HEK293 (cell line): ENCODE measurements at regions not wholly inside any gene's neighbourhood (a gene's known extent, or its start where the extent isn't known, plus 50 kb on each side); places are given as distances from the start of the nearest gene placed in this dataset.

Experiments used
- CTCF ChIA-PET: fragments of 350-600 bp; formaldehyde crosslinking; extraction: SDS; loops from one replicate; lab custom pipeline; 2021; ENCODE audit warnings: antibody characterized with exemption; lab: Yijun Ruan, JAX
- POLR2A ChIA-PET: fragments of 300-600 bp; formaldehyde crosslinking; extraction: SDS; loops from one replicate; lab custom pipeline; 2020; ENCODE audit warnings: antibody characterized with exemption, inconsistent platforms; lab: Yijun Ruan, JAX
- H3K27ac ChIP-seq: fragments of 200-500 bp; sonication (Bioruptor generic); 2 replicates; pipeline ENCODE4 v1.5.1; 2014; ENCODE audit warnings: low read depth, low read length, control low read depth, inconsistent platforms; ENCODE audit errors: extremely low read depth
- H3K36me3 ChIP-seq, 2 experiments: fragments of 200-500 bp in 1 of 2; sonication (Bioruptor generic) in 1 of 2; 1 replicate in 1 of 2; 2 replicates in 1 of 2; pipeline ENCODE4 v1.5.1; 2014 to 2017; ENCODE audit warnings: inconsistent platforms in 2 of 2, low read length in 2 of 2; ENCODE audit not compliant: control insufficient read depth in 2 of 2, insufficient read depth in 1 of 2
- H3K4me1 ChIP-seq: fragments of 200-500 bp; sonication (Bioruptor generic); 2 replicates; pipeline ENCODE4 v1.5.1; 2014; ENCODE audit warnings: mild to moderate bottlenecking, low read length, inconsistent platforms; ENCODE audit not compliant: control insufficient read depth, insufficient read depth
- H3K4me3 ChIP-seq: 2 replicates; pipeline ENCODE4 v1.5.1; 2011; ENCODE audit warnings: low read depth, mild to moderate bottlenecking, control low read depth, low read length, moderate library complexity
- H3K9me3 ChIP-seq: fragments of 200-500 bp; sonication (Bioruptor generic); 2 replicates; pipeline ENCODE4 v1.5.1; 2014; ENCODE audit warnings: low read depth, low read length, inconsistent platforms; ENCODE audit not compliant: control insufficient read depth, insufficient read depth
- BCL11A ChIP-seq: fragments of 450-650 bp; formaldehyde crosslinking; IDR thresholded peaks from 2 replicates; pipeline ENCODE4 v1.5.1; 2016; ENCODE audit warnings: low read depth, missing biosample characterization, missing genetic modification characterization
- BCL11B ChIP-seq: fragments of 450-650 bp; formaldehyde crosslinking; IDR thresholded peaks from 2 replicates; pipeline ENCODE4 v1.5.1; 2016; ENCODE audit warnings: low read depth, missing biosample characterization, missing genetic modification characterization
- ELK4 ChIP-seq: IDR thresholded peaks from 2 replicates; pipeline ENCODE4 v1.6.1; 2011; ENCODE audit warnings: mild to moderate bottlenecking, low read depth, low read length, borderline replicate concordance
- HOXA7 ChIP-seq: sonication (generic); formaldehyde crosslinking; IDR thresholded peaks from 2 replicates; pipeline ENCODE4 v1.8.1; 2022; ENCODE audit warnings: missing genetic modification reagents, borderline replicate concordance
- HOXC10 ChIP-seq: sonication (generic); formaldehyde crosslinking; IDR thresholded peaks from 2 replicates; pipeline ENCODE4 v1.8.1; 2023; ENCODE audit warnings: mild to moderate bottlenecking, missing genetic modification reagents
- KLF10 ChIP-seq: fragments of 450-650 bp; IDR thresholded peaks from 2 replicates; pipeline ENCODE4 v1.5.1; 2018; ENCODE audit warnings: missing biosample characterization, mild to moderate bottlenecking, missing genetic modification characterization
- PRDM10 ChIP-seq: fragments of 450-650 bp; formaldehyde crosslinking; IDR thresholded peaks from 2 replicates; pipeline ENCODE4 v1.5.1; 2016; ENCODE audit warnings: missing biosample characterization, missing genetic modification characterization
- SCRT2 ChIP-seq: fragments of 450-650 bp; formaldehyde crosslinking; IDR thresholded peaks from 2 replicates; pipeline ENCODE4 v1.5.1; 2016; ENCODE audit warnings: missing biosample characterization, missing genetic modification characterization
- ZBTB26 ChIP-seq: fragments of 450-650 bp; formaldehyde crosslinking; optimal IDR thresholded peaks from 2 replicates; pipeline ENCODE3; 2016; ENCODE audit warnings: missing biosample characterization, mild to moderate bottlenecking, missing genetic modification characterization
- ZFP69B ChIP-seq: fragments of 450-650 bp; formaldehyde crosslinking; IDR thresholded peaks from 2 replicates; pipeline ENCODE4 v1.5.1; 2016; ENCODE audit warnings: missing biosample characterization, missing genetic modification characterization
- ZNF114 ChIP-seq: fragments of 450-650 bp; formaldehyde crosslinking; IDR thresholded peaks from 2 replicates; pipeline ENCODE4 v1.5.0; 2017; ENCODE audit warnings: missing biosample characterization, missing genetic modification characterization
- ZNF2 ChIP-seq: fragments of 450-650 bp; formaldehyde crosslinking; IDR thresholded peaks from 2 replicates; pipeline ENCODE4 v1.5.1; 2016; ENCODE audit warnings: missing biosample characterization, missing genetic modification characterization
- ZNF366 ChIP-seq: fragments of 450-650 bp; formaldehyde crosslinking; conservative IDR thresholded peaks from 2 replicates; pipeline ENCODE4 v1.5.1; 2016; ENCODE audit warnings: missing biosample characterization, missing genetic modification characterization
- ZNF394 ChIP-seq: fragments of 450-650 bp; formaldehyde crosslinking; IDR thresholded peaks from 2 replicates; pipeline ENCODE4 v1.5.1; 2016; ENCODE audit warnings: missing biosample characterization, missing genetic modification characterization, mild to moderate bottlenecking, moderate library complexity, borderline replicate concordance
- ZNF416 ChIP-seq: fragments of 450-650 bp; formaldehyde crosslinking; IDR thresholded peaks from 2 replicates; pipeline ENCODE4 v1.5.1; 2016; ENCODE audit warnings: missing biosample characterization, missing genetic modification characterization
- ZNF514 ChIP-seq: fragments of 450-650 bp; formaldehyde crosslinking; IDR thresholded peaks from 2 replicates; pipeline ENCODE4 v1.5.1; 2016; ENCODE audit warnings: missing biosample characterization, missing genetic modification characterization
- ZNF555 ChIP-seq: fragments of 450-650 bp; formaldehyde crosslinking; conservative IDR thresholded peaks from 2 replicates; pipeline ENCODE4 v1.5.1; 2017; ENCODE audit warnings: missing biosample characterization, mild to moderate bottlenecking, missing genetic modification characterization, inconsistent platforms
- ZNF600 ChIP-seq: fragments of 450-650 bp; formaldehyde crosslinking; IDR thresholded peaks from 2 replicates; pipeline ENCODE4 v1.5.1; 2016; ENCODE audit warnings: missing biosample characterization, missing genetic modification characterization
- ZNF645 ChIP-seq: fragments of 450-650 bp; formaldehyde crosslinking; IDR thresholded peaks from 2 replicates; pipeline ENCODE4; 2016; ENCODE audit warnings: missing biosample characterization, missing genetic modification characterization
- ZNF830 ChIP-seq: fragments of 450-650 bp; IDR thresholded peaks from 2 replicates; pipeline ENCODE4 v1.5.0; 2018; ENCODE audit warnings: missing biosample characterization, missing genetic modification characterization, low read depth, mild to moderate bottlenecking, moderate library complexity
- TF ChIP-seq, protein P1 (sequence below): fragments of 450-650 bp; formaldehyde crosslinking; IDR thresholded peaks from 2 replicates; pipeline ENCODE4 v1.5.1; 2016; ENCODE audit warnings: missing biosample characterization, missing genetic modification characterization, low read depth

- TF ChIP-seq KLF10 (tag by site-specific recombination) (no peak), SCRT2 (tag by site-specific recombination) (no peak), BCL11A (tag by site-specific recombination) (no peak)
- Histone ChIP-seq H3K4me3 (no peak overlapping the region), H3K4me1 (no peaks in the 10 kb centered on the region), H3K36me3 (no peaks in the 10 kb centered on the region), H3K27ac (no peak overlapping the region), H3K9me3 (no peaks in the 10 kb centered on the region)
- ChIA-PET POLR2A (no interaction called here), CTCF (no interaction called here)
These were observed 449.5 kb upstream of the PROX1 start for GRCh38 chr1:213538251-213538650.

DNA sequence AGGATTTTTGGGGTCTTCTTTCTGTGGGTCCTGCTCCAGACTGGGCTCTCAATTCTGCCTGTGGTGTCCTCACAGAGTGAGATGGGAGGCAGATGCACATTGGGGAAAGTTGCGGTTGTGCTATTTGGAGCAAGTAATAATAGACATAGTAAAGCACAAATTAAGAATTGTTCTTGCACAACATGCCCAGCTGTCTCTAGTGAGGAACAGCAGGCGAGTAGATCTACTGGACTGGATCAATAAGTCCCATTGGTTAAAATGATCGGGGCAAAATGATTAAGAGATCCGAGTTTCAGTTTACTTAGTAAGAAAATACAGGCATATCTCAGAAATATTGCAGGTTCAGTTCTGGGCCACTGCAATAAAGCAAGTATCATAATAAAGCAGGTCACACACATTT is 448.3 kb upstream of the PROX1 start:
- H3K36me3 ChIP-seq: no peaks in the 10 kb centered on the region
- no peaks in the 10 kb centered on the region for H3K4me1 ChIP-seq
- no peaks in the 10 kb centered on the region for H3K9me3 ChIP-seq
- no peak for TF ChIP-seq ZNF114
- no peak for TF ChIP-seq ZNF2 (tag by site-specific recombination)
- no peak for TF ChIP-seq ZNF366
- TF ChIP-seq ZBTB26 (tag by site-specific recombination): no peak
- TF ChIP-seq ELK4: no peak
- TF ChIP-seq PRDM10 (tag by site-specific recombination): no peak
- TF ChIP-seq, protein P1, sequence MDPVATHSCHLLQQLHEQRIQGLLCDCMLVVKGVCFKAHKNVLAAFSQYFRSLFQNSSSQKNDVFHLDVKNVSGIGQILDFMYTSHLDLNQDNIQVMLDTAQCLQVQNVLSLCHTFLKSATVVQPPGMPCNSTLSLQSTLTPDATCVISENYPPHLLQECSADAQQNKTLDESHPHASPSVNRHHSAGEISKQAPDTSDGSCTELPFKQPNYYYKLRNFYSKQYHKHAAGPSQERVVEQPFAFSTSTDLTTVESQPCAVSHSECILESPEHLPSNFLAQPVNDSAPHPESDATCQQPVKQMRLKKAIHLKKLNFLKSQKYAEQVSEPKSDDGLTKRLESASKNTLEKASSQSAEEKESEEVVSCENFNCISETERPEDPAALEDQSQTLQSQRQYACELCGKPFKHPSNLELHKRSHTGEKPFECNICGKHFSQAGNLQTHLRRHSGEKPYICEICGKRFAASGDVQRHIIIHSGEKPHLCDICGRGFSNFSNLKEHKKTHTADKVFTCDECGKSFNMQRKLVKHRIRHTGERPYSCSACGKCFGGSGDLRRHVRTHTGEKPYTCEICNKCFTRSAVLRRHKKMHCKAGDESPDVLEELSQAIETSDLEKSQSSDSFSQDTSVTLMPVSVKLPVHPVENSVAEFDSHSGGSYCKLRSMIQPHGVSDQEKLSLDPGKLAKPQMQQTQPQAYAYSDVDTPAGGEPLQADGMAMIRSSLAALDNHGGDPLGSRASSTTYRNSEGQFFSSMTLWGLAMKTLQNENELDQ: no peak
- TF ChIP-seq ZNF555 (tag by site-specific recombination): no peak
- TF ChIP-seq HOXC10 (CRISPR knock-in tag): no peak
- no peak for TF ChIP-seq ZNF600 (tag by site-specific recombination)
- TF ChIP-seq ZNF394 (tag by site-specific recombination): no peak
- no peak for TF ChIP-seq SCRT2 (tag by site-specific recombination)
- TF ChIP-seq BCL11B (tag by site-specific recombination): no peak
- no peak for TF ChIP-seq ZNF416 (tag by site-specific recombination)
- no peak for TF ChIP-seq KLF10 (tag by site-specific recombination)
- TF ChIP-seq ZFP69B (tag by site-specific recombination): no peak
- TF ChIP-seq ZNF645 (tag by site-specific recombination): no peak
- no peak for TF ChIP-seq ZNF830 (tag by site-specific recombination)
- no peak for TF ChIP-seq HOXA7 (CRISPR knock-in tag)
- TF ChIP-seq ZNF514 (tag by site-specific recombination): no peak
- ChIA-PET POLR2A (no interaction called here), CTCF (no interaction called here)
- no peak overlapping the region for H3K27ac ChIP-seq
- H3K4me3 ChIP-seq: no peak overlapping the region
